Fibroblast of mammary gland (primary cell): ENCODE measurements at regions not wholly inside any gene's neighbourhood (a gene's known extent, or its start where the extent isn't known, plus 50 kb on each side); places are given as distances from the start of the nearest gene placed in this dataset.

ENCODE experiments used
- DNase-seq: peaks from one replicate; pipeline ENCODE4 v3.0.0-alpha.2; 2010; ENCODE audit warnings: low read depth
- H3K4me3 ChIP-seq: 2 replicates; pipeline ENCODE4 v1.5.1; 2011; ENCODE audit warnings: low read depth, mild to moderate bottlenecking, low read length, moderate library complexity; ENCODE audit not compliant: control insufficient read depth
- TF ChIP-seq, protein P1 (sequence below): conservative IDR thresholded peaks from 2 replicates; pipeline ENCODE4 v1.5.1; 2011; ENCODE audit warnings: low read depth, low read length, inconsistent platforms; ENCODE audit not compliant: control insufficient read depth, insufficient read depth

DNA sequence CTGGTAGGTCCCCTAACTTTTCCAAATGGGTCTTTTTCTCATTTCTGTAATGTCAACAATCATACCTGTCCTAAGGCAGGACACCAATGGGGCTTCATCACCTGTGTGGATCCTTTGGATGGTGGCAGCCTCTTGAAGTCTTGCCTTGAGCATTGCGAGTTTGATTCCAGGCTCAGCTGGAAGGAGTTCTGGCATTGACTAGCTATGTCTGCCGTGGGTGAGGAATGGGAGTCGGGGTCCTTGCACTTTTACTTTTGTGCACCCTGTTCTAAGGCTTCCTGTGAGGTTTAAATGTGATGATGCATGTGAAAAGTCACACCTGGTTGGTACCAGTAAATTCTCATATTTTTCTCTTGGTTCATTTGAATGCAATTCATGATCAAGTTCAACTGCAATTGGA is 55.9 kb upstream of the CTBP2 start:
- TF ChIP-seq, protein P1, sequence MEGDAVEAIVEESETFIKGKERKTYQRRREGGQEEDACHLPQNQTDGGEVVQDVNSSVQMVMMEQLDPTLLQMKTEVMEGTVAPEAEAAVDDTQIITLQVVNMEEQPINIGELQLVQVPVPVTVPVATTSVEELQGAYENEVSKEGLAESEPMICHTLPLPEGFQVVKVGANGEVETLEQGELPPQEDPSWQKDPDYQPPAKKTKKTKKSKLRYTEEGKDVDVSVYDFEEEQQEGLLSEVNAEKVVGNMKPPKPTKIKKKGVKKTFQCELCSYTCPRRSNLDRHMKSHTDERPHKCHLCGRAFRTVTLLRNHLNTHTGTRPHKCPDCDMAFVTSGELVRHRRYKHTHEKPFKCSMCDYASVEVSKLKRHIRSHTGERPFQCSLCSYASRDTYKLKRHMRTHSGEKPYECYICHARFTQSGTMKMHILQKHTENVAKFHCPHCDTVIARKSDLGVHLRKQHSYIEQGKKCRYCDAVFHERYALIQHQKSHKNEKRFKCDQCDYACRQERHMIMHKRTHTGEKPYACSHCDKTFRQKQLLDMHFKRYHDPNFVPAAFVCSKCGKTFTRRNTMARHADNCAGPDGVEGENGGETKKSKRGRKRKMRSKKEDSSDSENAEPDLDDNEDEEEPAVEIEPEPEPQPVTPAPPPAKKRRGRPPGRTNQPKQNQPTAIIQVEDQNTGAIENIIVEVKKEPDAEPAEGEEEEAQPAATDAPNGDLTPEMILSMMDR, result no peak
- no peak overlapping the region for H3K4me3 ChIP-seq
- no peak for DNase-seq

- DNase-seq, result no peak
- TF ChIP-seq, protein P1, result no peak
- no peak overlapping the region for H3K4me3 ChIP-seq
These were observed 53.9 kb upstream of the CTBP2 start for GRCh38 chr10:125214283-125214570.

DNA sequence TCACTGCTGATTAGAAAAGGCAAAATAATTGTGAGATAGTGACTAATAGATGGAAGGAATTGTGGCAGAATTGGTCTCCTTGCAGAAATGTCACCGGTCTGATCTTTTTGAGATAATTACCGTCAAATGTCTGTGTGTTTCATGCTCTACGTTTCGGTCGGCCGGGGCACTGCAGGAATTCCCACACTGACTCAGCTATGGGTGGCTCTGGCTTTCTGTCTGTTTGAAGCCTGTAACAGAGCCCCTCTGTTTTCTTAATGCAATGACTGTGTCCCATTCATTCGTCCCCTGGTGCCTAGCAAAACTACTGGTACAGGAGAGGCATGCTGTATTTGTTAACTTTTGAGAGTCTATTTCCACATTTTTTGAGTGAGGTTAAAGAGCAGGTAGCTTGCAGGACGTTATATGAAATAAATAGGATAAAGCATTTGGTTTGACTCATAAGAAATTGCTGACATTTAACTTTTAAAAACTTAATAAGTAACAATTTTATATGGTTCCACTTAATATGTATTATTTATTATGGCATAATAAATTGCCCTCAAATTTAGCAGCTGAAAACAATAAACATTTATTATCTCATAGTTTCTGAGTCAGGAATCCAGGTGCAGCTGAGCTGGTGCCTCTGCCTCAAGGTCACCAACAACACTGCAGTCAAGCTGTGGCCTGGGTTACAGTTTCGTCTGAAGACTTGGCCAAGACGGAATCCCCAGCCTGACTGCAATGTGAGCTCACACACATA is 53.3 kb upstream of the CTBP2 start:
- TF ChIP-seq, protein P1, result no peak
- DNase-seq, result no peak
- no peak overlapping the region for H3K4me3 ChIP-seq

- TF ChIP-seq, protein P1, result no peak
- H3K4me3 ChIP-seq, result no peak overlapping the region
- DNase-seq, result no peak
These were observed 51.9 kb upstream of the CTBP2 start for GRCh38 chr10:125212150-125212809.
